OCI-LY1 (cell line): ENCODE measurements at regions not wholly inside any gene's neighbourhood (a gene's known extent, or its start where the extent isn't known, plus 50 kb on each side); places are given as distances from the start of the nearest gene placed in this dataset.

Experiments
- H2AFZ ChIP-seq: fragments of 200-600 bp; sonication (generic), shearing (Covaris generic); 2 replicates; pipeline ENCODE4 v1.6.0; 2014; ENCODE audit warnings: antibody characterized with exemption, mild to moderate bottlenecking, low read length
- H3F3A ChIP-seq: fragments of 200-600 bp; sonication (generic), shearing (Covaris generic); 2 replicates; pipeline ENCODE4 v1.6.0; 2014; ENCODE audit warnings: mild to moderate bottlenecking, antibody characterized with exemption, low read length, moderate library complexity; ENCODE audit not compliant: insufficient read depth
- H3K27ac ChIP-seq: fragments of 200-600 bp; sonication (generic); 2 replicates; pipeline ENCODE4 v1.5.1; 2014; ENCODE audit warnings: low read length, mixed run types, mild to moderate bottlenecking, low read depth; ENCODE audit not compliant: poor library complexity, severe bottlenecking
- H3K27me3 ChIP-seq: fragments of 200-600 bp; sonication (generic); 2 replicates; pipeline ENCODE4 v1.6.0; 2014; ENCODE audit warnings: antibody characterized with exemption, mild to moderate bottlenecking, low read length, moderate library complexity; ENCODE audit not compliant: insufficient read depth
- H3K36me3 ChIP-seq: fragments of 200-600 bp; sonication (generic); 2 replicates; pipeline ENCODE4 v1.6.1; 2014; ENCODE audit warnings: mild to moderate bottlenecking, antibody characterized with exemption, low read length, moderate library complexity, mixed read lengths; ENCODE audit not compliant: insufficient read depth
- H3K4me1 ChIP-seq: fragments of 200-600 bp; sonication (generic); 2 replicates; pipeline ENCODE4 v1.5.1; 2014; ENCODE audit warnings: mild to moderate bottlenecking, low read length, moderate library complexity; ENCODE audit not compliant: insufficient read depth, severe bottlenecking
- H3K4me2 ChIP-seq: fragments of 200-600 bp; sonication (generic), shearing (Covaris generic); 2 replicates; pipeline ENCODE4 v1.6.1; 2014; ENCODE audit warnings: low read length
- H3K4me3 ChIP-seq: fragments of 200-600 bp; sonication (generic); 2 replicates; pipeline ENCODE4 v1.5.1; 2014; ENCODE audit warnings: low read length, low read depth, mild to moderate bottlenecking, mixed read lengths; ENCODE audit not compliant: poor library complexity, severe bottlenecking
- H3K79me2 ChIP-seq: fragments of 200-600 bp; shearing (Covaris generic); 2 replicates; pipeline ENCODE4 v1.6.1; 2016; ENCODE audit warnings: mixed run types, low read length, mixed read lengths; ENCODE audit not compliant: insufficient read depth
- H3K9ac ChIP-seq: fragments of 200-600 bp; sonication (generic), shearing (Covaris generic); 2 replicates; pipeline ENCODE4 v1.6.1; 2014; ENCODE audit warnings: mild to moderate bottlenecking, low read length, mixed read lengths
- H3K9me2 ChIP-seq: fragments of 200-600 bp; sonication (generic), shearing (Covaris generic); 2 replicates; pipeline ENCODE4 v1.6.1; 2014; ENCODE audit warnings: low read depth, mild to moderate bottlenecking, low read length, mixed read lengths
- H3K9me3 ChIP-seq: fragments of 200-600 bp; shearing (Covaris generic); 2 replicates; pipeline ENCODE4 v1.6.1; 2014; ENCODE audit warnings: low read length, mixed read lengths
- H4K20me1 ChIP-seq: fragments of 200-600 bp; sonication (generic), shearing (Covaris generic); 2 replicates; pipeline ENCODE4 v1.6.0; 2016; ENCODE audit warnings: mild to moderate bottlenecking, low read length; ENCODE audit not compliant: insufficient read depth
- EZH2 ChIP-seq: fragments of 200-600 bp; sonication (generic), shearing (Covaris generic); IDR thresholded peaks from 2 replicates; pipeline ENCODE4 v1.8.0; 2017; ENCODE audit warnings: borderline replicate concordance, mixed run types, mild to moderate bottlenecking, antibody characterized with exemption, low read length, moderate library complexity, mixed read lengths
- TF ChIP-seq, protein P1 (sequence below): fragments of 200-600 bp; sonication (generic), shearing (Covaris generic); IDR thresholded peaks from 2 replicates; pipeline ENCODE4 v1.5.1; 2017; ENCODE audit warnings: mild to moderate bottlenecking, antibody characterized with exemption, low read length, moderate library complexity, mixed read lengths

DNA sequence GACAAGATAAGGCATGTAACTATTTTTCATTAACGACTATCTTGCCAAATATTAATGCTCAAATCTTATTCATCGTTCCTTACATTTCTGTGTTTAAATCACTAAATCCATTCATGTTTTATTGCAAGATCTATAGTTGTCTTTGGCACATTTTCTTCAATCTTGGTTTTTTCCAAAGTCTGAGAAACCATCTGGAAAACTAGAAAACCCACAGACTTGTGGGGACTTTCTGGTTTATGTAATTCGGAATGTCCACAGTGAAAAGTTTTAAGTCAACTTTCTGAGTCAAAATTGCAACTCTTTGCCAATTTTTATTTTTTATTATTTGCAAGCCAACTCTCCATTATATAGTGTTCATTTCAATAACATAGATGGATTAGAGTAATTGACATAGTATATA is 520.8 kb upstream of the ADAMTS5 start:
- Histone ChIP-seq H3K79me2 (no peaks in the 10 kb centered on the region), H3K9me2 (no peaks in the 10 kb centered on the region), H3F3A (no peaks in the 10 kb centered on the region), H3K4me3 (no peak overlapping the region), H3K4me1 (no peaks in the 10 kb centered on the region), H3K27me3 (no peaks in the 10 kb centered on the region), H3K4me2 (no peak overlapping the region), H4K20me1 (no peaks in the 10 kb centered on the region), H3K36me3 (no peaks in the 10 kb centered on the region), H2AFZ (no peak overlapping the region), H3K27ac (no peak overlapping the region), H3K9me3 (no peaks in the 10 kb centered on the region), H3K9ac (no peak overlapping the region)
- no peak for TF ChIP-seq EZH2
- TF ChIP-seq, protein P1, sequence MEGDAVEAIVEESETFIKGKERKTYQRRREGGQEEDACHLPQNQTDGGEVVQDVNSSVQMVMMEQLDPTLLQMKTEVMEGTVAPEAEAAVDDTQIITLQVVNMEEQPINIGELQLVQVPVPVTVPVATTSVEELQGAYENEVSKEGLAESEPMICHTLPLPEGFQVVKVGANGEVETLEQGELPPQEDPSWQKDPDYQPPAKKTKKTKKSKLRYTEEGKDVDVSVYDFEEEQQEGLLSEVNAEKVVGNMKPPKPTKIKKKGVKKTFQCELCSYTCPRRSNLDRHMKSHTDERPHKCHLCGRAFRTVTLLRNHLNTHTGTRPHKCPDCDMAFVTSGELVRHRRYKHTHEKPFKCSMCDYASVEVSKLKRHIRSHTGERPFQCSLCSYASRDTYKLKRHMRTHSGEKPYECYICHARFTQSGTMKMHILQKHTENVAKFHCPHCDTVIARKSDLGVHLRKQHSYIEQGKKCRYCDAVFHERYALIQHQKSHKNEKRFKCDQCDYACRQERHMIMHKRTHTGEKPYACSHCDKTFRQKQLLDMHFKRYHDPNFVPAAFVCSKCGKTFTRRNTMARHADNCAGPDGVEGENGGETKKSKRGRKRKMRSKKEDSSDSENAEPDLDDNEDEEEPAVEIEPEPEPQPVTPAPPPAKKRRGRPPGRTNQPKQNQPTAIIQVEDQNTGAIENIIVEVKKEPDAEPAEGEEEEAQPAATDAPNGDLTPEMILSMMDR: no peak

DNA sequence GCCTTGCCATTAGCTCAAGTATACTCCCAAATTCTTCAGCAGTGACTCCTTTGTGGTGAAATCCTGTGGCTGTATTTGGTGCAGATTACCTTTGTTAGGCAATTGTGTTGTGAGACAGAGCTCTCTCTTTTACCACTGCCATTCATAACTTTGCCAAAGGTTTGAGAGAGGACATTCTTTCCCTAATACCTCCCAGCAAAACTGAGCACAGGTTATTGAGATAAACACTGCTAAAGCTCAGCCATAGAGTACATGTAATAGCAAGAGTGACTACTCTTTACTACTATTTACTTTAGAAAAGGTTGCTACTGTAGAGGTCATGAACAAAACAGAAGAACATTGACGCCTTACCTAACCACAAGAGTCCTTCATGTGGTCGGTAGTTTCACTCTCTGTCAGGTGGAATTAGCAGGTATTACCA is 514.0 kb upstream of the ADAMTS5 start:
- H3K4me2 ChIP-seq: no peak overlapping the region
- no peaks in the 10 kb centered on the region for H3K27me3 ChIP-seq
- no peak for TF ChIP-seq EZH2
- TF ChIP-seq, protein P1: no peak
- no peaks in the 10 kb centered on the region for H3K9me3 ChIP-seq
- no peak overlapping the region for H2AFZ ChIP-seq
- no peak overlapping the region for H3K4me3 ChIP-seq
- H3K27ac ChIP-seq: no peak overlapping the region
- H3F3A ChIP-seq: no peaks in the 10 kb centered on the region
- no peaks in the 10 kb centered on the region for H4K20me1 ChIP-seq
- H3K9ac ChIP-seq: no peak overlapping the region
- H3K9me2 ChIP-seq: no peaks in the 10 kb centered on the region
- H3K36me3 ChIP-seq: no peaks in the 10 kb centered on the region
- H3K79me2 ChIP-seq: no peaks in the 10 kb centered on the region
- H3K4me1 ChIP-seq: no peaks in the 10 kb centered on the region

DNA sequence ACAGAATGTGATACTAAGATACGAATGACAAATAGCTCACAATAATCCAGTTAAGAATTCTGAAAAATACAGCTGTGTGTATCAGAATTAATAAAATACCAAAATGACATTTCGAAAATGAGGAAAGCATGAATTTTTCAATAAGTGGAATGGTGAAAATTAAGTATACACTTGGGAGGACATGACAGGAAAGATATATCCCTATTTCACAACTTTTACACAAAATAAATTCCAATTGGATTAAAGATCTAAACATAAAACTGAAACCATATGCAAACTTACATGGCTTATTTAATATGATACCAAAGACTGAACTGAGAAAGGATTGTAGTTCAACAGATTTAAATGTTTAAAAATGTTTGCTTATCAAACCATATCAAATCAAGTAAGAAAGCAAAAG is 510.4 kb upstream of the ADAMTS5 start:
- no peaks in the 10 kb centered on the region for H3K9me3 ChIP-seq
- TF ChIP-seq, protein P1: no peak
- TF ChIP-seq EZH2: no peak
- no peaks in the 10 kb centered on the region for H3K79me2 ChIP-seq
- no peaks in the 10 kb centered on the region for H4K20me1 ChIP-seq
- H3K36me3 ChIP-seq: no peaks in the 10 kb centered on the region
- H3K9ac ChIP-seq: no peak overlapping the region
- H3K9me2 ChIP-seq: no peaks in the 10 kb centered on the region
- H3K4me2 ChIP-seq: no peak overlapping the region
- H3K27me3 ChIP-seq: no peaks in the 10 kb centered on the region
- no peaks in the 10 kb centered on the region for H3K4me1 ChIP-seq
- H3F3A ChIP-seq: no peaks in the 10 kb centered on the region
- H3K27ac ChIP-seq: no peak overlapping the region
- H3K4me3 ChIP-seq: no peak overlapping the region
- no peak overlapping the region for H2AFZ ChIP-seq
